NCI-H1092 (cell line): ENCODE measurements at regions not wholly inside any gene's neighbourhood (a gene's known extent, or its start where the extent isn't known, plus 50 kb on each side); places are given as distances from the start of the nearest gene placed in this dataset.

ENCODE experiments used
- DNase-seq: peaks from one replicate; lab custom pipeline; 2025; lab: John Stamatoyannopoulos, UW

DNA sequence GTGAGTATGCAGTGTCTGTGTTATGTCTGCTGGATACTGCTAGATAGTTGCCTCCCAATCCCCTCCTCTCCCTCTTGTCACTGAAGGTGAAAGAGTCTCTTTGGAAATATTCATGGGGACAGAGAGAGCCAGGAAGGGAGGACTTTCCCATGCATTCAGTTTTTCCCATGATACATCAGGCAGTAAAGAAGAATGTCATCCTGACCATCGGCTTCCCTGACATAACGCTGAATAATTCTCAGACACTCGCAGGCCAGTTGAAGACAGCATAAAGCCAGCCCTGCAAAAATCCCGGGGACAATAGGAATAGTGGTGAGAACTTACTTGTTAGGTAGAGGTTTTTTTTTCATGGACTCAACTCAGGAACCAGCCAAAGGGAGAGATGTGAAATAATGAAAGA, 58.1 kb downstream of the KLF4 start:
- no peak for DNase-seq

DNA sequence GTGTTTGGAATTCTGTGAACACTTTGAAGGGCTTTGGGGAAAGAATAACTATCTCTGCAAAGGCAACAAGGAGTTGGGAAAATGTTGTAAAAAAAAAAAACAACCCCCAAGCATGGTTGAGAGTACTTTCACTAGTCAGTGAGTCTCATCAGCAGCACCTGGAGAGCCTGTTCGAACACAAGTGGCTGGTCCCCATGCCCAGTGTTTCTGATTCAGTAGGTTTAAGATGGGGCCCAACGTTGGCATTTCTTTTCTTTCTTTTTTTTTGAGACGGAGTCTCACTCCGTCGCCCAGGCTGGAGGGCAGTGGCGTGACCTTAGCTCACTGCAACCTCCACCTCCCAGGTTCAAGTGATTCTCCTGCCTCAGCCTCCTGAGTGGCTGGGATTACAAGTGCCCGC, 59.5 kb downstream of the KLF4 start:
- no peak for DNase-seq

DNA sequence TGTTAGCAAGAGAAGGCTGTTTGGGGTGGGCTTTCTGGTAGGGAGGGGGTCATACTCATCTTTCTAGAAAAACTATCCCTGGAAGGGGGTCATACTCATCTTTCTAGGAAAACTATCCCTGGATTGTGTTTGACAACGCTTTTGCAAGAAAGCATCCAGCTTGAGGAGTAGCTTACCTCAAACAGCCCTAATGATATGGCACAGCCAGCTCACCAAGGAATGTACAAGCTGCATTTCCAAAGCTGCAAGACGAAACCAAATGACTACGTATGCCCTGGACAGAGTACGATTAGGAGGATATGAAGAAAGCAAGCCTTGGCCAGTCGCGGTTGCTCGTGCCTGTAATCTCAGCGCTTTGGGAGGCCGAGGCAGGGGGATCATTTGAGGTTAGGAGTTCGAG, 63.4 kb downstream of the KLF4 start:
- no peak for DNase-seq

DNA sequence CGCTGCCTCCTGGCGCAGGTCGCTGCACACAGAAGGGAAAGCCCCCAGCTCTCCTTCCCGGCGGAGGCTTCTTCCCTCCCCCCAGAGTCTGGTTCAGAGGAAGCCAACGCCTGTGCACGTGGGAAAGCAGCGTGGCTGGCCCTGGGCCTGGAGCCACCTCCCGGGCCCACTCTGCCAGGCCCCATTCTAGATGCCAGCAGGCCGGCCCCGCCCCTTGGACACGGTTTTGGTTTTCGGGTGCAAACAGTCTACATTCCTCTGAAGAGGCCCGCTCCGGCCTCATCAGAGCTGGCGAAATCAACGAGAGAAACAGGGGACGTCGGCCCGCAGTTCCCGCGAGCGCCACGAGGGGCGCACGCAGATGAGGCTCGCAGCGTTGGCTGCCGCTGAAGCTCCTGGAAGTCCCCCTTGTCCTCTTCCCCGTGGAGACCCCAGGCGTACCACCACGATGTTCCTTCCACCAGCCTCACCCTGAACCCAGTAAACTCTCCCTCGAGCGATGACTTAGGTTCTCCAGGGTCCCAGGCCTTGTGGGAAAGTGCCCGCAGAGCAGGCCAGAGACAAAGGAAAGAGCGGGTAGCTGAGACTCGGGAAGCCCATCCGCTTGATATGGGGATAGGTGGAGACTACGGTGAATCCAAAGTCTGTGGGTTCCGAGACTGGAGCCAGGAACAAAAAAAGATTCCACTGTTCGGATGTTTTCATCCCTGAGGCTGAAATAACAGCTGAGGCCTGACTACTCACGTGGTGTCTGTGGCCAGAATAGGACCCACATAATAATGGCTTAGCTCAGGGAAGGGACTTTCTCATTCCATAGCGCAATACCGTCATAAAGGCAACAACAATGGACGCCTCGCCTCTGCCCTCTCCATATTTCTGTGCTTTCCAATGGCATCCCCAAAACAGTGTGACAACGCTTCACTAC, 64.2 kb downstream of the KLF4 start:
- no peak for DNase-seq

DNA sequence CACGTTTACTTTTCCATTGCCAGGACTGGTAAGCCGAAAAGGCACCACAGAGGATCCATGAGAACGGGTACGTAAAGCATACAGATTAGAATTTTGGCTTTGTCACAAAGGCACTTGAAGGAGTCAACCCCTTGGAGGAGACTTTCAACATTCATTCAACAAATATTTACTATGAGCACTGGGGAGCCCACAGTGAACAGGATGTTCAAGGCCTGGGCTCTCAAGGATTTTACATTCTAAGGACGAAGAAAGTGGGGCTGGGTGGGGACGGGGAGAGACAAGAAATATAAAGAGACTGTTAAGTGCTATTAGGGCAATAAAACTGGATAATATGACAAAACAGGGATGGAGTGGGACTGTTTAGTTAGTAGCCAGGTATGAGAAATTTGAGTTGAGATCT, 66.0 kb downstream of the KLF4 start:
- no peak for DNase-seq

DNA sequence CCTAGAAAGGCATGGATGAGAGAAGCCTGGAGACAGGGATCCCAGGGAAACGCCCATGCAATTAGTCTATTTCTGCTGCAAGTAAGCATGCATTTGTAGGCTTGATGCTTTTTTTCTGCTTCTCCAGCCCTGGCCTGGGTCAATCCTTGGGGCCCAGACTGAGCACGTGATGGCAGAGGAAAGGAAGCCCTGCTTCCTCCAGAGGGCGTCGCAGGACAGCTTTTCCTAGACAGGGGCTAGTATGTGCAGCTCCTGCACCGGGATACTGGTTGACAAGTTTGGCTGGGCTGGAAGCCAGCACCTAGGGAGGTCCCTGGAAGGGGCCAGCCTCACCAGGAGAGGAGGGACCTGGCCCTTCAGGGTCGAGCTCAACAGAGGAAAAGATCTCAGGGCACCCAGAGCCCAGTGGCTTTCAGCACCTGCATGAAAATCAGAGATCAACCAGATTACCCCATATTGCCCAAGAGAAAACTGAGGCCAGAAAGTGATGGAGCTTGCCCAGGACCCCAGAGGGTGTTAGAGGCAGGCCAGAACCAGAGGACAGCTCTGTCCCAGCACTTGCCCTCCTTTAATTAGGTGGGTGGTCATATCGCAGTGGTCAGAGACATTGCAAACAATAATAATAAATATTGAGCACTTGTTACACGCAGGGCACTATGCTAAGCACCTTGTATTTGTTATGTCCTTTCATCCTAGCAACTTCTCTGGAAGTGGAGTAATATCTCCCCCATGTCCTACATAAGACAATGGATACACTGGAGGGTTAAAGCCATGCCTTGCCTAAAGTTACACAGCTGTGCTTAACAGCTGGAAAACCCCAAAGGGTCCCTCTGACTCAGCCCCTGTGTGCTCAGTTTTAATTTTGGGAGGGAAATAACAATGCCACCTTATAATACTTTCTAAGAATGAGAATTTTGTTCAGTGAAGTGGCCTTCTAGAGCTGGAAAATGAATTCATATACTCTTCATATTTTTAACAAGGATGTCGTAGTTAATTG, 67.1 kb downstream of the KLF4 start:
- peak; percentile 59 for DNase-seq

DNA sequence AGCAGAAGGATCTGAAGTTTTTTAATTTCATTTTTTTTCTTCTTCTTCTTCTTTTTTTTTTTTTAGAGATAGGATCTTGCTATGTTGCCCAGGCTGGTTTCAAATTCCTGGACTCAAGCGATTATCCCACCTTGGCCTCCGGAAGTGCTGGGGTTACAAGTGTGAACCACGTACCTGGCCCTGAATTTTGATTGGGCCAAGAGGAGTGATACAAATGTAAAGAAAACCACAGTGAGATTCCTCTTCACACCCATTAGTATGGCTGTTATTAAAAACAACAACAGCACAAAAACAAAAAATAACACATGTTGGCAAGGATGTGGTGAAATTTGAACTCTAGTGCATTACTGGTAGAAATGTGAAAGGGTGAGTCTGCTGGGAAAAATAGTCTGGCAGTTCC, 79.1 kb downstream of the KLF4 start:
- DNase-seq, result no peak

DNA sequence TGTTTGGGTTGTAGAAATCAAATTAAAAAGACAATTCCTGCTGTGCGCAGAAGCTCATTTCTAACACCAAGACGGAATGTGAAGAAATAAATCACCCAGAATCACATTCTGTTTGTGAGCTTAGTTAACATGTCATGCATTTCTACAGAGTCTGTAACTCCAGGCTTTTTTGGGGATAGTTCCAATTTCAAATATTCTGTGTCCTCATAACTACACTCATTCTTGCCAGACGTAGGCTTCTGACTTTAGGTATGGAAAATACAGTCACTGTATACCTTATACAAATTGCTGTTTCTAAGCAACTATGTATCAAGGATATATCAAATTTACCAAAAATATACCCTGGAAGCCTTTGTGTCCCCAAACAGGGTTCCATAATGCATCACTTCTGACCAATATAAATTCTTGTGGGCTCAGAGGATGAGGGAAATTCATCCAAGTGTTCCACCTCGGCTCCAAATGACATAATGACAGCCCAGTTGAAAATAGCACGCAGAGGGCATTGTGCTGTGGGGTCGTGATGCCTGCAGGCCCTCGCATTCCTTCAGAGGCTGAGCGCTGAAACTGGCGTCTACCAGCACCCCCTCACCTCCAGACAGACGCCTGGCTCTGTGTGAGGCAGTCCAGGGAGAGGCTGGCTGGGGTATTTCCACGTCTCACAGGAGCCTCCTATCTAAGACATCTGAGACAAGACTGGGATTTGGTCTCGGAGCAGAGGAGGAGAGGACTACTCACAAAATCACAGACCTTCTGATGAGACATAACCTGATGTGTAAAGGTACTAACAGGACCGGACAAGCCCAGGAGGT, 79.8 kb downstream of the KLF4 start:
- no peak for DNase-seq

DNA sequence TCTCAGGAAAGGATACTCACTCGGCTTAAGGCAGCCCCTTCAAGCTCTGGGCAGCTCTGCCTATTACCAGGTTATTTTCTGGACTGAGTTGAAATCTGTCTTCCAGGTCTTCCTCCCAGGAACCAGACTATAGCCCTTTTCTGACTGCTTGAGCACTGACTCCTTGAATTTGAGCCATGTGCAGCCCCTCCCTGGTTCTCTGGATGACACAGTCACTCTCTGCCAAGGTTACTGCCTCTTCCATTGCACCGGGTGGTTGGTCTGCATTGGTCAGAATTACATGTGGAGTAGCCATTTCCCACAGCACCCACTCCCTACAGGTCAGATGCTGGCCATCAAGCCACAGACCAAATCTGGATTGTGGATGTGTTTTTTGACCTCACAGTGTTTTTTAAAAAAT, 81.9 kb downstream of the KLF4 start:
- no peak for DNase-seq

DNA sequence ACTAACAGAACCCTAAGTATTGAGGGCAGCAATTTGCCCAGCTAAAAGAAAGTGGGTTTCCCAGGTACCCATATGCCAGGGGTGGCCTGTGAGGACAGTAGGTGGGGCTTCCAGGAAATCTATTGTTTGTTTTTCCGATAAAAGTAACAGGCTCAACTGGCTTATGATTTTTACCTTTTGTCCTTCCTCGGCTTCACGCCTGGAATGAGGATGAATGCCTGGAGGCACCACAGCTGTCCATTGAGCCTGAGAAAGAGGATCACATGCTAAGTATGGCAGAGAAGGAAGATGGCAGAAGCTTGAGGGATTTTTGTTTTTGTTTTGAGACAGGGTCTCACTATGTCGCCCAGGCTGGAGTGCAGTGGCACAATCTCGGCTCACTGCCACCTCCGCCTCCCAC, 84.1 kb downstream of the KLF4 start:
- DNase-seq, result no peak

DNA sequence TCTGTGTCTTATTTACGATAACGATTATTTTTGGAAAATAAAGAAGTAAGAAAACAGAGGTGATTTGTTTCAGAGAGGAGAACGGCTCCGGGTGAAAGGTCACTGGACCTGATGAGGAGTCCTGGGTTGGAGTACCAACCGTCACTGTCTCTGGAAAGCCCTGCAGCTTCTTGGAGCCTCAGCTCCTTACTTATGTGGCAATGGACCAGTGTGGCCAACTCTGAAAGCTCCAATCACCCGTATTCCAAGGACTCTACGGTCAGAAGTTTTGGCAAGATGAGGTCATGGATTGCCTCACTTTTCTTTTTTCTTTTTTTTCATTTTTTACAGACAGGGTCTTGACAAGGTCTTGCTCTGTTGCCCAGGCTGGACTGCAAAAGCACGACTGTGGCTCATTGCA, 84.8 kb downstream of the KLF4 start:
- no peak for DNase-seq

DNA sequence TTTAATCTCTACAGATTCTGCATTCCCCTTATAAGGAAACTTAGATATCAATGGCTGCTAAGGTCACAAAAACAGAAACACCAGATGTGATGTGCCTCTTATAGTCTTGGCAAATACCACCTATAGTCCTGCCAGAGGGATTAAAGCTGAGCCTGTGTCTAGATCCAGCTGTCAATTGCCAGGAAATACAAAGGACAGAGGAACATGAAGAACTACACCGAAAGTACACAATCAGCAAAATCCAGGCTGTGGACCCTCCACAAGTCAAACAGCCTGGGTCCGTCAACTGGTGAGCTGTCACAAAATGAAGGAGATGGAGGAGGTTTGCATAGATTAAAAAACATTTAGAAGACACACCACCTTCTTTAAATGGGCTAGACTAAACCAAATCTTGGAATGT, 85.4 kb downstream of the KLF4 start:
- no peak for DNase-seq

DNA sequence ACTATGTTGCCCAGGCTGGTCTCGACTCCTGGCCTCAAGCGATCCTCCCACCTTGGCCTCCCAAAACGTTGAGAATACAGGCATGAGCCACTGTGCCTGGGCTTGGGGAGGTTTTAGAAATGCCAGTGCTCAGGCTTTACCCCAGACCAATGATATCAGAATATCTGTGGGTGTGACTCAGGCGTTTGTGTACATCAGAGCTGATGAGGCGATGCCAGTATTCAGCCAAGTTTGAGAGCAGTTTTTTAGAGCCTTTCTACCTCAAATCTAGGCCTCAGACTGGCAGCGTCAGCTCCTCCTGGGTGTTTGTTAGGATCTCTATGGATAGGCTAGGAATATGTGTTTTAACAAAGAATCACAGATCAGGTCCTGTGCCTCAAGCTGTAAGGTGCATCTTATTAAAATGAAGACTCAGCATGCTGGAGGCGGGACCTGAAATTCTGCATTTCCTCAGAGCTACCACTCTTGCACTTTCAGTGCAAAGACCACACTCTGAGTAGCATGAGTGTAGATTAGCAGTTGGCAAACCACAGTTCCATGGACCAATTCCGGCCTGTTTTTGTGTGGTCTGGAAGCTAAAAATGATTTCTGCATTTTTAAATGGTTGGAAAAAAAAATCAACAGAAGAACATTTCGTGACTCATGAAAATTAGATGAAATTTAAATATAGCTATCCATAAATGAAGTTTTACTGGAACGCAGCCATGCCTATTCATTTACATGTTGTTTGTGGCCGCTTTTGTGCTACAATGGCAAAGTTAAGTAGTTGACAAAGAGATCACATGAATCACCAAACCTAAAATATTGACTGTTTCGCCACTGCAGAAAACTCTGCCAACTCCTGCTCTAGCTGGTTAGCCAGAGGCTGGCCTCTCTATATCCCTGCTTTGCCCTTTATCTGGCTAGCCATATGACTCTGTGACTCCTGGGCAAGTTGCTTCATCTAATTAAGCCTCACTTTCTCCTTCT, 92.2 kb downstream of the KLF4 start:
- DNase-seq, result no peak

DNA sequence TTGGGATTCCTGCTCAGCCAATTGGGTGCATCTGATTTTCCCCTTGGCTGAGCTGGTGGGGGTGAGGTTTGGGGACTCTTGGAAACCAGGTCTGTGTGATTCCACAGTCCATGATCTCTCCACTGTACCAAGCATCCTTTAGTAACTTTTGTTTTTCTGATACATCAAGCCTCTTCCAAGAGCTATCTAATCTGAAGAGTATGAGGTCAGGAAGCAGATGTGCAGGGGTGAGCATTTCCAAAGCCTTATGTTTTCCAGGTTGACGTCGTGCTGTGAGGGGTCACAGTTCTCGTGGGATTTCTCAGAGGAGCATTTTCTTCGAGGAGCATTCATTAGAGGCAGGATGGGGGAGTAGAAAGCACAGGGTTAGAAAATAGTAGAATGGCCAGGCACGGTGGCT, 95.3 kb downstream of the KLF4 start:
- no peak for DNase-seq

DNA sequence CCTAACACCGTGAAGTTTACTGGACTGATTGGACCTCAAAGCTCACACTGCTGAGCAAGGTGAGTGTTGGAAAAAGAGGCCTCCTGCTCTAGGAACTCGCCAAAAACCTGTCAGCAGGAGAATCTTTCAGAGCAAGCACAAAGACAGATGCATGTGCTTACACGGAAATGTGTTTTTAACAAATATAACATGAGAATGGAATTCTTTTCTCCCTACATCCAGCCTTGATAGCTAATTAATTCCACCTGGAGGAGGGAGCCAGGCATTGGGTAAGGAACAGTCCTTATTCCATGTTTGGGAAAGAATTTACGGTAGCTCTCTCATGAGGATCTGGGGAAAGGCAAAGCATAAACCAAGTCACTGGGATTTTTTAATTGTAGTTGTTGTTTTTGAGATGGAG, 98.8 kb downstream of the KLF4 start:
- no peak for DNase-seq

DNA sequence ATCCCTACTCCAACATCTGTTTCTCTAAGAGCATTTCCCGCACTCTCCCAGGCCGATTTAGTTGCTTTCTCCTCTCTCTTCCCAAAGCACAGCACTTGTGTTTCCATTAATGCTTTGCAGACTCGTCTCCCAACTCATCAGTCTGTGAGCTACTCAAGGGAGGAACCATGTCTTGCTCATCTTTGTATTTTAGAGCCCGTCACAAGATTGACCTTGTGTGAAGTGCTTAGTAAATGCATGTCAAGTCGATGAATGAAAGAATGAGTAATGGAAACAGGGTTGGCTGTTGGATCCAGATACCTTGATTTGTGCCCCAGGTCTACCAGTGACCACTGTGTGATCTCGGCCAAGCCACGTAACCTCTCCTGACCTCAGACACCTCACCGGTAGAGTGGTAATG, 99.3 kb downstream of the KLF4 start:
- no peak for DNase-seq

DNA sequence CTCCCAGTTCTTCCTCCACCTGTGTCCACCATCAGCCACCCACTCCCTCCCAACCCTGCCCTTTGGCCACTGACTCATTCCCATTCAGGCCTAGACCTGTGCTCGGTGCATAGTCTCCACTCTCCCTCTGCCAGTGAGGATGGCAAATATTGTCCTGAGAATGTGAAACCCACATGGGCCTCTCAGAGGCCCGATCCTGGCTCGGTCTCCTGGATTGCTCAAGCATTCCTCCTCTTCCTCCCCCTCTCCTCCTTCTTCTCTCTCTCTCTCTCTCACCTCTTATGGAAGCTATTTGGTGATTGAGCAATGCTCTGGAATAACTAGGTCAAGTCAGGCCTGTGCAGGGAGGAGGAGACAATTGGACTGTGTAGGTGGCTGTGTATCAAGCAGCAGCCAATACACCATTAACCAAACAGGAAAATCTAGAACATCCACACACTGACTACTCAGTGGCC, 99.9 kb downstream of the KLF4 start:
- DNase-seq, result no peak

DNA sequence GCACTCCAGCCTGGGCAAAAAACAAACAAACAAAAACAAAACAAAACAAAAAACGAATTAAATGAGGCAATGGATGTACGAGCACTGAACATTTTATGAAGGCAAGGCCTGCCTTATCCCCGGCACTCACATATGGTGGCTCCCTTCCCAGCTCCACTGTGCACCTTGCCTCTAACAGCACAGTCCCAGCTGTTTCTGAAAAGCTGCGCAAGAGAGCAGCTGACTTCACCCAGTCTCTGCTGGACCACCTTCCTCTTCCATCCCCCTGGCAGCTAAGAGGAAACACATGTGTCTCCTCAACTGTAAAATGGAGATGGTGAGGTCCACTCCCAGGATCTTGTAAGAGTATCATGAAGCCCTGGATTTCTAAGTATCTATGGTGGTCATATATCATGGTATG, 100.7 kb downstream of the KLF4 start:
- no peak for DNase-seq

DNA sequence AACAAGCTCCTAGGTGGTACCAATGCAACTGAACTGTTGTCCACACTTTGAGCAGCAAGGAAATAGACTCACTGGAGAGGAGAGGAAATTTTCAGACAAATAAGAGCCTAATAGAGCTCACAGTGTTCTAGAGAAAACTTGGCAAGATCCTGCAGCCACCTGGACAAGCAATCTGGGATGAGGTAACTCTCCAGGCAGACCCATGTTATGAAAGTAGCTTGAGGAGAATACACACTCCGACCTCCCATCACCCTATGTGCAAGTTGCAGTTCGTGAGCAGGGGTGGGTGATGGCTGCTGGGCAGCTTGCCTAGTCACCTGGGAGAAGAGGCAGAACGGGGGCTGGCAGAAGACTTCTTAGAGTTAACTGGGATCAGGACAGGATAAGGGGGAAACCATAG, 102.2 kb downstream of the KLF4 start:
- DNase-seq, result no peak

DNA sequence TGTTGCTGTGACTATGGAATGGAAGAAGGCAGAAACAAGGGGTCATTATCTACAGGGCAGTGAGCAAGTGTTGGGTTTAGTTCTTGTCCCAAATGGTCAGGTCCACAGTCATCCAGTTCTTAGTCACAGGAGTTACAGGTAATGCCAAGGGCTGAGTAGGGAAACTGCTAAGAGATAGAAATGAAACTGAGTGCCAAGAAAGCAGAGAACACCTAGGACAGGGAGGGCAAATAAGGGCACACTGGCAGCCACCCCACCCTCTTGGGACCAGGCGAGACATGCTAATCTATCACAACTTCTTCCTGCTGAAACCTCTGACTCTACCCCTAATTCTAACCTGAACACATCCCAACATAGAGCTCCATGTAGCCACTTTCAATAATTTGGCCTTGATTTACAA, 103.2 kb downstream of the KLF4 start:
- no peak for DNase-seq
